HG02759 (cell line): ENCODE measurements at regions not wholly inside any gene's neighbourhood (a gene's known extent, or its start where the extent isn't known, plus 50 kb on each side); places are given as distances from the start of the nearest gene placed in this dataset.

Source experiments
- ATAC-seq: cut with Tn5 transposase; IDR thresholded peaks from one replicate; pipeline ENCODE4 v1.9.1; 2021; ENCODE audit warnings: mild to moderate bottlenecking, moderate library complexity; ENCODE audit not compliant: unreplicated experiment

GRCh38 chr18:8962855-8963635 is 139.5 kb upstream of the NDUFV2 start:
- no peak for ATAC-seq

GRCh38 chr18:8963876-8964275 is 138.6 kb upstream of the NDUFV2 start:
- no peak for ATAC-seq

GRCh38 chr18:8965398-8965797 is 137.1 kb upstream of the NDUFV2 start:
- ATAC-seq = no peak

GRCh38 chr18:8966821-8967220 is 135.7 kb upstream of the NDUFV2 start:
- no peak for ATAC-seq

- no peak for ATAC-seq
Observed at GRCh38 chr18:8967573-8967972, 134.9 kb upstream of the NDUFV2 start.

GRCh38 chr18:8969639-8970390 is 132.7 kb upstream of the NDUFV2 start:
- ATAC-seq = no peak

- ATAC-seq = no peak
Observed at GRCh38 chr18:8970843-8971242, 131.7 kb upstream of the NDUFV2 start.

- ATAC-seq = no peak
Observed at GRCh38 chr18:8972116-8972515, 130.4 kb upstream of the NDUFV2 start.

GRCh38 chr18:8974279-8974678 is 128.2 kb upstream of the NDUFV2 start:
- ATAC-seq = no peak

- no peak for ATAC-seq
Observed at GRCh38 chr18:8974696-8975095, 127.8 kb upstream of the NDUFV2 start.

GRCh38 chr18:8975624-8976023 is 126.9 kb upstream of the NDUFV2 start:
- no peak for ATAC-seq

GRCh38 chr18:8976606-8977005 is 125.9 kb upstream of the NDUFV2 start:
- ATAC-seq = no peak

GRCh38 chr18:8977166-8977565 is 125.3 kb upstream of the NDUFV2 start:
- no peak for ATAC-seq

- no peak for ATAC-seq
Observed at GRCh38 chr18:8977701-8978100, 124.8 kb upstream of the NDUFV2 start.

GRCh38 chr18:8978394-8978793 is 124.1 kb upstream of the NDUFV2 start:
- no peak for ATAC-seq

GRCh38 chr18:8979258-8979988 is 123.1 kb upstream of the NDUFV2 start:
- ATAC-seq = no peak

GRCh38 chr18:8980496-8980895 is 122.0 kb upstream of the NDUFV2 start:
- no peak for ATAC-seq

GRCh38 chr18:8980918-8981317 is 121.6 kb upstream of the NDUFV2 start:
- no peak for ATAC-seq

- no peak for ATAC-seq
Observed at GRCh38 chr18:8982416-8983183, 119.9 kb upstream of the NDUFV2 start.

GRCh38 chr18:8983195-8983594 is 119.3 kb upstream of the NDUFV2 start:
- ATAC-seq = no peak

- ATAC-seq = no peak
Observed at GRCh38 chr18:8984131-8984721, 118.3 kb upstream of the NDUFV2 start.
